Naive thymus-derived CD4-positive, alpha-beta T cell (primary cell): ENCODE measurements at regions not wholly inside any gene's neighbourhood (a gene's known extent, or its start where the extent isn't known, plus 50 kb on each side); places are given as distances from the start of the nearest gene placed in this dataset.

ENCODE experiments used
- ATAC-seq: fragments of 150-1000 bp; cut with Tn5 transposase; 2 replicates; pipeline ENCODE4 v1.10.0; 2021; ENCODE audit warnings: mild to moderate bottlenecking, moderate library complexity
- CTCF ChIA-PET: fragments of 350-600 bp; sonication (Branson Sonifier 250); formaldehyde crosslinking; loops from one replicate; lab custom pipeline; 2021; ENCODE audit warnings: antibody characterized with exemption; lab: Charles Lee
- POLR2A ChIA-PET: fragments of 350-600 bp; sonication (Branson Sonifier 250); formaldehyde crosslinking; loops from one replicate; lab custom pipeline; 2021; ENCODE audit warnings: antibody characterized with exemption, inconsistent platforms; lab: Charles Lee
- DNase-seq, 9 donors: peaks; one replicate each; pipeline versions ENCODE4 v3.0.0 to v3.0.0-alpha.2; 2020 to 2022; ENCODE audit warnings: mixed read lengths in 1 of 9
- H3K27ac ChIP-seq: one replicate; pipeline ENCODE4 v1.7.0; 2013; ENCODE audit warnings: mild to moderate bottlenecking, low read depth, low read length, moderate library complexity
- H3K27me3 ChIP-seq, 2 donors: one replicate each; pipeline ENCODE4 v1.7.0; 2013; ENCODE audit warnings: low read length in 2 of 2, mild to moderate bottlenecking in 2 of 2, moderate library complexity in 2 of 2; ENCODE audit not compliant: control insufficient read depth in 2 of 2, insufficient read depth in 2 of 2
- H3K36me3 ChIP-seq, 3 experiments: 1 replicate in 2 of 3; 2 replicates in 1 of 3; pipeline ENCODE4 v1.7.0; 2013; ENCODE audit warnings: low read length in 3 of 3, mild to moderate bottlenecking in 3 of 3, moderate library complexity in 1 of 3; ENCODE audit not compliant: insufficient read depth in 3 of 3, control insufficient read depth in 2 of 3
- H3K4me1 ChIP-seq, 2 donors: one replicate each; pipeline ENCODE4 v1.7.0; 2013; ENCODE audit warnings: low read length in 2 of 2, mild to moderate bottlenecking in 2 of 2, moderate library complexity in 1 of 2; ENCODE audit not compliant: control insufficient read depth in 2 of 2, insufficient read depth in 2 of 2
- H3K4me3 ChIP-seq: 2 replicates; pipeline ENCODE4 v1.7.0; 2013; ENCODE audit warnings: mild to moderate bottlenecking, low read length
- H3K9me3 ChIP-seq, 3 experiments: 1 replicate in 2 of 3; 2 replicates in 1 of 3; pipeline ENCODE4 v1.7.0; 2013; ENCODE audit warnings: low read length in 3 of 3; ENCODE audit not compliant: control insufficient read depth in 2 of 3
- H3K27ac Mint-ChIP-seq, 9 donors: one replicate each; pipeline ENCODE4 v1.8.0; 2020 to 2022; ENCODE audit warnings: mixed read lengths in 9 of 9, mild to moderate bottlenecking in 8 of 9, moderate library complexity in 5 of 9, inconsistent platforms in 2 of 9
- H3K27me3 Mint-ChIP-seq, 5 donors: one replicate each; pipeline ENCODE4 v1.8.0; 2021 to 2022; ENCODE audit warnings: mixed read lengths in 5 of 5, mild to moderate bottlenecking in 1 of 5
- H3K36me3 Mint-ChIP-seq, 5 donors: one replicate each; pipeline ENCODE4 v1.8.0; 2020 to 2022; ENCODE audit warnings: mixed read lengths in 5 of 5, mild to moderate bottlenecking in 3 of 5, inconsistent platforms in 1 of 5
- H3K4me1 Mint-ChIP-seq, 7 donors: one replicate each; pipeline ENCODE4 v1.8.0; 2020 to 2022; ENCODE audit warnings: mixed read lengths in 7 of 7, mild to moderate bottlenecking in 3 of 7, inconsistent platforms in 1 of 7
- H3K4me3 Mint-ChIP-seq, 10 donors: one replicate each; pipeline ENCODE4 v1.8.0; 2020 to 2022; ENCODE audit warnings: mild to moderate bottlenecking in 10 of 10, mixed read lengths in 10 of 10, moderate library complexity in 6 of 10, inconsistent platforms in 2 of 10
- H3K9me3 Mint-ChIP-seq, 11 donors: one replicate each; pipeline ENCODE4 v1.8.0; 2020 to 2022; ENCODE audit warnings: mixed read lengths in 11 of 11, mild to moderate bottlenecking in 4 of 11, inconsistent platforms in 1 of 11, moderate library complexity in 1 of 11
- intact Hi-C, 2 donors: fragments of 100-400 bp; cut with micrococcal nuclease; formaldehyde crosslinking; loops; one replicate each; pipeline ENCODE4 v1.15.1; 2023

- Mint-ChIP-seq H3K27me3 (peaks cover 0 to 32% (median 0%) of the 10 kb centered on the region in 5 donors), H3K36me3 (no peaks in the 10 kb centered on the region), H3K27ac (no peak overlapping the region), H3K4me3 (no peak overlapping the region), H3K9me3 (no peaks in the 10 kb centered on the region), H3K4me1 (peaks cover 0 to 5% (median 0%) of the 10 kb centered on the region in 7 donors)
- Histone ChIP-seq H3K27me3 (no peaks in the 10 kb centered on the region), H3K9me3 (no peaks in the 10 kb centered on the region), H3K36me3 (no peaks in the 10 kb centered on the region), H3K4me1 (no peaks in the 10 kb centered on the region), H3K4me3 (no peak overlapping the region), H3K27ac (no peak overlapping the region)
- CTCF ChIA-PET, result no interaction called here
- intact Hi-C loops, result no loop called here
- POLR2A ChIA-PET, result interaction anchor here (0.6 kb wide), 1 partner anchor 482 kb away, joined by 3 read pairs; no protein-coding TSS in a partner anchor
- DNase-seq (no peak), ATAC-seq (no peak)
These were observed 218.5 kb downstream of the TRIB2 start for GRCh38 chr2:12935222-12935621.

- intact Hi-C loops, result no loop called here
- peaks cover 0 to 5% (median 0%) of the 10 kb centered on the region in 7 donors for H3K4me1 Mint-ChIP-seq
- POLR2A ChIA-PET, result no interaction called here
These were observed 219.1 kb downstream of the TRIB2 start for GRCh38 chr2:12935796-12936195.

GRCh38 chr2:12941203-12941602, 224.5 kb downstream of the TRIB2 start:
- no peak overlapping the region for H3K4me3 Mint-ChIP-seq
- no peaks in the 10 kb centered on the region for H3K4me1 Mint-ChIP-seq
- Histone ChIP-seq H3K36me3 (no peaks in the 10 kb centered on the region), H3K9me3 (no peaks in the 10 kb centered on the region), H3K27me3 (no peaks in the 10 kb centered on the region), H3K4me1 (no peaks in the 10 kb centered on the region), H3K4me3 (no peak overlapping the region), H3K27ac (no peak overlapping the region)
- ChIA-PET POLR2A (no interaction called here), CTCF (no interaction called here)
- DNase-seq (no peak), ATAC-seq (no peak)
- intact Hi-C loops, result no loop called here
- no peak overlapping the region for H3K27ac Mint-ChIP-seq
- no peaks in the 10 kb centered on the region for H3K27me3 Mint-ChIP-seq
- no peaks in the 10 kb centered on the region for H3K36me3 Mint-ChIP-seq
- H3K9me3 Mint-ChIP-seq, result peaks cover 0 to 9% (median 0%) of the 10 kb centered on the region in 11 donors

More at GRCh38 chr2:12935796-12936195, 219.1 kb downstream of the TRIB2 start:
- Mint-ChIP-seq H3K36me3 (no peaks in the 10 kb centered on the region), H3K9me3 (no peaks in the 10 kb centered on the region), H3K27ac (no peak overlapping the region), H3K4me3 (no peak overlapping the region), H3K27me3 (peaks cover 0 to 30% (median 0%) of the 10 kb centered on the region in 5 donors)
- no peak for ATAC-seq
- no peak for DNase-seq
- H3K4me3 ChIP-seq, result no peak overlapping the region
- H3K36me3 ChIP-seq, result no peaks in the 10 kb centered on the region
- CTCF ChIA-PET, result no interaction called here
- H3K27ac ChIP-seq, result no peak overlapping the region
- H3K9me3 ChIP-seq, result no peaks in the 10 kb centered on the region
- no peaks in the 10 kb centered on the region for H3K4me1 ChIP-seq
- H3K27me3 ChIP-seq, result no peaks in the 10 kb centered on the region

GRCh38 chr2:12948231-12948960, 231.7 kb downstream of the TRIB2 start:
- Histone ChIP-seq H3K36me3 (no peaks in the 10 kb centered on the region), H3K4me1 (peaks cover 0 to 10% of the 10 kb centered on the region in 2 donors), H3K27ac (no peak overlapping the region), H3K27me3 (peaks cover 0 to 3% of the 10 kb centered on the region in 2 donors), H3K9me3 (no peaks in the 10 kb centered on the region), H3K4me3 (no peak overlapping the region)
- Mint-ChIP-seq H3K4me1 (peaks cover 7 to 34% (median 21%) of the 10 kb centered on the region in 7 donors), H3K27ac (no peak overlapping the region), H3K9me3 (no peaks in the 10 kb centered on the region), H3K4me3 (no peak overlapping the region), H3K27me3 (peaks cover 0 to 26% (median 12%) of the 10 kb centered on the region in 5 donors), H3K36me3 (no peaks in the 10 kb centered on the region)
- ChIA-PET POLR2A (interaction anchor here (0.6 kb wide), 1 partner anchor 14 kb away, joined by 3 read pairs; no protein-coding TSS in a partner anchor), CTCF (interaction anchor here (1.4 kb wide), 1 partner anchor 19 kb away, joined by 3 read pairs; no protein-coding TSS in a partner anchor)
- intact Hi-C loops, result no loop called here
- ATAC-seq (peak; percentile 45), DNase-seq (no peak)

- DNase-seq (no peak), ATAC-seq (peak; percentile 24)
- H3K36me3 ChIP-seq, result no peaks in the 10 kb centered on the region
- Mint-ChIP-seq H3K4me1 (peaks cover 7 to 34% (median 21%) of the 10 kb centered on the region in 7 donors), H3K27ac (no peak overlapping the region), H3K36me3 (no peaks in the 10 kb centered on the region), H3K4me3 (no peak overlapping the region), H3K27me3 (peaks cover 5 to 30% (median 17%) of the 10 kb centered on the region in 5 donors), H3K9me3 (no peaks in the 10 kb centered on the region)
- no peaks in the 10 kb centered on the region for H3K9me3 ChIP-seq
- H3K27ac ChIP-seq, result no peak overlapping the region
- POLR2A ChIA-PET, result interaction anchor here (0.6 kb wide), 1 partner anchor 14 kb away, joined by 3 read pairs; no protein-coding TSS in a partner anchor
- H3K4me3 ChIP-seq, result no peak overlapping the region
- CTCF ChIA-PET, result interaction anchor here (1.4 to 1.6 kb wide), 2 partner anchors 18 to 19 kb away, joined by 3 read pairs; no protein-coding TSS in a partner anchor
- peaks cover 0 to 10% of the 10 kb centered on the region in 2 donors for H3K4me1 ChIP-seq
- peaks cover 0 to 3% of the 10 kb centered on the region in 2 donors for H3K27me3 ChIP-seq
- intact Hi-C loops, result no loop called here
These were observed 232.2 kb downstream of the TRIB2 start for GRCh38 chr2:12948961-12949353.

- DNase-seq (no peak), ATAC-seq (no peak)
- H3K4me1 Mint-ChIP-seq, result peaks cover 7 to 34% (median 21%) of the 10 kb centered on the region in 7 donors
- no peak overlapping the region for H3K4me3 Mint-ChIP-seq
- no peak overlapping the region for H3K27ac Mint-ChIP-seq
- CTCF ChIA-PET, result interaction anchor here (1.4 to 1.6 kb wide), 2 partner anchors 18 to 20 kb away, joined by 3 read pairs; no protein-coding TSS in a partner anchor
- intact Hi-C loops, result no loop called here
- Histone ChIP-seq H3K4me3 (no peak overlapping the region), H3K4me1 (peaks cover 0 to 10% of the 10 kb centered on the region in 2 donors), H3K9me3 (no peaks in the 10 kb centered on the region), H3K36me3 (no peaks in the 10 kb centered on the region), H3K27ac (no peak overlapping the region), H3K27me3 (peaks cover 0 to 3% of the 10 kb centered on the region in 2 donors)
- no peaks in the 10 kb centered on the region for H3K9me3 Mint-ChIP-seq
- no peaks in the 10 kb centered on the region for H3K36me3 Mint-ChIP-seq
- H3K27me3 Mint-ChIP-seq, result peaks cover 8 to 33% (median 18%) of the 10 kb centered on the region in 5 donors
- POLR2A ChIA-PET, result no interaction called here
These were observed 232.7 kb downstream of the TRIB2 start for GRCh38 chr2:12949406-12949805.
